Testis (tissue), 2 donors: ENCODE measurements at regions not wholly inside any gene's neighbourhood (a gene's known extent, or its start where the extent isn't known, plus 50 kb on each side); places are given as distances from the start of the nearest gene placed in this dataset.

Source experiments
- DNase-seq: peaks from one replicate; pipeline ENCODE4 v3.0.0-alpha.2; 2019
- H3K27ac ChIP-seq, 2 donors: fragments of 200-600 bp; sonication (generic); one replicate each; pipeline ENCODE4 v1.5.1; 2019
- H3K27me3 ChIP-seq: fragments of 200-600 bp; sonication (generic); one replicate; pipeline ENCODE4 v1.5.1; 2019
- H3K36me3 ChIP-seq: fragments of 200-600 bp; sonication (generic); one replicate; pipeline ENCODE4 v1.5.1; 2017; ENCODE audit warnings: low read depth; ENCODE audit errors: missing control alignments
- H3K4me1 ChIP-seq: fragments of 200-600 bp; sonication (generic); one replicate; pipeline ENCODE4 v1.5.1; 2019
- H3K4me3 ChIP-seq, 2 donors: fragments of 200-600 bp; sonication (generic); one replicate each; pipeline ENCODE4 v1.5.1; 2017 to 2019
- H3K9me3 ChIP-seq: fragments of 200-600 bp; sonication (generic); one replicate; pipeline ENCODE4 v1.5.1; 2017
- CTCF ChIP-seq, 3 experiments: fragments of 450-650 bp in 2 of 3; fragments of 200-600 bp in 1 of 3; sonication (generic) in 1 of 3; IDR thresholded peaks; one replicate each; pipeline ENCODE4 v1.5.1; 2016 to 2019; ENCODE audit warnings: antibody characterized with exemption in 3 of 3, mild to moderate bottlenecking in 2 of 3, moderate library complexity in 1 of 3
- POLR2A ChIP-seq: fragments of 450-650 bp; IDR thresholded peaks from one replicate; pipeline ENCODE4 v1.6.1; 2017; ENCODE audit warnings: antibody characterized with exemption, mild to moderate bottlenecking, moderate library complexity
- WGBS, 2 donors: methylation state at CpG; one replicate each; pipeline ENCODE4 v1.1.5; 2018; 5-methylcytosine and 5-hydroxymethylcytosine counted together
- intact Hi-C: fragments of 100-400 bp; cut with DNase I; formaldehyde crosslinking; loops from one replicate; pipeline ENCODE4 v1.15.1; 2023; ENCODE audit warnings: low total_unique reads

GRCh38 chr1:221812905-221813597, 71.2 kb upstream of the DUSP10 start:
- Histone ChIP-seq H3K27ac (no peak overlapping the region), H3K27me3 (no peaks in the 10 kb centered on the region), H3K36me3 (no peaks in the 10 kb centered on the region), H3K9me3 (no peaks in the 10 kb centered on the region), H3K4me3 (no peak overlapping the region), H3K4me1 (no peaks in the 10 kb centered on the region)
- no peak for DNase-seq
- 82 to 84% methylated on average over 8 of the region's 8 CpGs for WGBS, 2 donors
- no peak for TF ChIP-seq CTCF (IDR thresholded peaks at IDR 0.05)
- no peak for TF ChIP-seq POLR2A
- intact Hi-C loops: no loop called here

GRCh38 chr1:221812088-221812752, 70.3 kb upstream of the DUSP10 start:
- intact Hi-C loops: no loop called here
- no peaks in the 10 kb centered on the region for H3K4me1 ChIP-seq
- no peaks in the 10 kb centered on the region for H3K36me3 ChIP-seq
- no peak for DNase-seq
- no peak overlapping the region for H3K4me3 ChIP-seq
- no peak overlapping the region for H3K27ac ChIP-seq
- 81 to 91% methylated on average over 2 of the region's 2 CpGs for WGBS, 2 donors
- H3K27me3 ChIP-seq: no peaks in the 10 kb centered on the region
- no peaks in the 10 kb centered on the region for H3K9me3 ChIP-seq
- no peak for TF ChIP-seq POLR2A

GRCh38 chr1:221810406-221810805, 68.5 kb upstream of the DUSP10 start:
- Histone ChIP-seq H3K27me3 (no peaks in the 10 kb centered on the region), H3K4me1 (no peaks in the 10 kb centered on the region), H3K27ac (no peak overlapping the region), H3K4me3 (no peak overlapping the region), H3K36me3 (no peaks in the 10 kb centered on the region), H3K9me3 (no peaks in the 10 kb centered on the region)
- no peak for DNase-seq
- intact Hi-C loops: no loop called here
- no peak for TF ChIP-seq CTCF (IDR thresholded peaks at IDR 0.05)
- TF ChIP-seq POLR2A: no peak
- WGBS, 2 donors: 83 to 91% methylated on average over 2 of the region's 2 CpGs

GRCh38 chr1:221809091-221810029, 67.5 kb upstream of the DUSP10 start:
- no peak for TF ChIP-seq CTCF (IDR thresholded peaks at IDR 0.05)
- TF ChIP-seq POLR2A: no peak
- intact Hi-C loops: no loop called here

GRCh38 chr1:221806984-221807383, 65.1 kb upstream of the DUSP10 start:
- intact Hi-C loops: no loop called here
- H3K36me3 ChIP-seq: no peaks in the 10 kb centered on the region
- TF ChIP-seq POLR2A (no peak), CTCF (IDR thresholded peaks at IDR 0.05) (no peak)
- H3K27me3 ChIP-seq: no peaks in the 10 kb centered on the region
- no peak overlapping the region for H3K27ac ChIP-seq
- H3K4me1 ChIP-seq: no peaks in the 10 kb centered on the region
- no peaks in the 10 kb centered on the region for H3K9me3 ChIP-seq
- DNase-seq: no peak
- H3K4me3 ChIP-seq: no peak overlapping the region

More at GRCh38 chr1:221809091-221810029, 67.5 kb upstream of the DUSP10 start:
- DNase-seq: no peak
- 51 to 64% methylated on average over 12 of the region's 12 CpGs for WGBS, 2 donors
- no peaks in the 10 kb centered on the region for H3K9me3 ChIP-seq
- H3K4me1 ChIP-seq: no peaks in the 10 kb centered on the region
- H3K36me3 ChIP-seq: no peaks in the 10 kb centered on the region
- no peak overlapping the region for H3K27ac ChIP-seq
- no peak overlapping the region for H3K4me3 ChIP-seq
- H3K27me3 ChIP-seq: no peaks in the 10 kb centered on the region
